ENCODE measurements at regions not wholly inside any gene's neighbourhood (a gene's known extent, or its start where the extent isn't known, plus 50 kb on each side); places are given as distances from the start of the nearest gene placed in this dataset.
"Not testable (repeated sequence)": the region's sequence is repeated elsewhere in the genome, so short reads cannot be mapped to it uniquely, and the experiment has no call there.

DNA sequence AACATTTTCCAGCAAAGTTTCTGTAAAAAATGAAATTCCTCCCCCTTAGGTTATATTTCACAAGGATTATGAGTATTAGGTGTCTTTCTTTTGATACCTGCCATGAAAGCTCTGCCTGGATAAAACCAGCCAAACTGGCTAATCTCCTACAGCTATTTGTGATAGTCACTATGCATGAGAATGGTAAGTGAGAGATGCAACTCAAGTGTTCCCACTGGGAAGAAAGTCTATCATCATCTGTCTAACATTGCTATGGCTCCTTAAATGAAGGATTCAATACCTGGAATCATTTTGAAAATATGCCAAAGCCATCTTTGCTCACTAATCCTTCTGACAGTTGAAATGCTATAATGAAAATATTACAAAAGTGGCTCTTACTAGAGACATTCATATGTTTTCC, 339.9 kb upstream of the LRRTM4 start:
- Mint-ChIP-seq H3K9me3 (ENCODE audit: unreplicated experiment) (no peaks in the 10 kb centered on the region), H3K27me3 (ENCODE audit: unreplicated experiment) (no peaks in the 10 kb centered on the region), H3K4me1 (ENCODE audit: unreplicated experiment) (no peaks in the 10 kb centered on the region), H3K27ac (ENCODE audit: unreplicated experiment) (no peak overlapping the region), H3K36me3 (ENCODE audit: low read depth, unreplicated experiment) (no peaks in the 10 kb centered on the region), H3K4me3 (ENCODE audit: unreplicated experiment) (no peak overlapping the region)
- TF ChIP-seq, protein P1, sequence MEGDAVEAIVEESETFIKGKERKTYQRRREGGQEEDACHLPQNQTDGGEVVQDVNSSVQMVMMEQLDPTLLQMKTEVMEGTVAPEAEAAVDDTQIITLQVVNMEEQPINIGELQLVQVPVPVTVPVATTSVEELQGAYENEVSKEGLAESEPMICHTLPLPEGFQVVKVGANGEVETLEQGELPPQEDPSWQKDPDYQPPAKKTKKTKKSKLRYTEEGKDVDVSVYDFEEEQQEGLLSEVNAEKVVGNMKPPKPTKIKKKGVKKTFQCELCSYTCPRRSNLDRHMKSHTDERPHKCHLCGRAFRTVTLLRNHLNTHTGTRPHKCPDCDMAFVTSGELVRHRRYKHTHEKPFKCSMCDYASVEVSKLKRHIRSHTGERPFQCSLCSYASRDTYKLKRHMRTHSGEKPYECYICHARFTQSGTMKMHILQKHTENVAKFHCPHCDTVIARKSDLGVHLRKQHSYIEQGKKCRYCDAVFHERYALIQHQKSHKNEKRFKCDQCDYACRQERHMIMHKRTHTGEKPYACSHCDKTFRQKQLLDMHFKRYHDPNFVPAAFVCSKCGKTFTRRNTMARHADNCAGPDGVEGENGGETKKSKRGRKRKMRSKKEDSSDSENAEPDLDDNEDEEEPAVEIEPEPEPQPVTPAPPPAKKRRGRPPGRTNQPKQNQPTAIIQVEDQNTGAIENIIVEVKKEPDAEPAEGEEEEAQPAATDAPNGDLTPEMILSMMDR (IDR thresholded peaks at IDR 0.05; ENCODE audit: unreplicated experiment): no peak
- DNase-seq (ENCODE audit: low spot score): no peak

DNA sequence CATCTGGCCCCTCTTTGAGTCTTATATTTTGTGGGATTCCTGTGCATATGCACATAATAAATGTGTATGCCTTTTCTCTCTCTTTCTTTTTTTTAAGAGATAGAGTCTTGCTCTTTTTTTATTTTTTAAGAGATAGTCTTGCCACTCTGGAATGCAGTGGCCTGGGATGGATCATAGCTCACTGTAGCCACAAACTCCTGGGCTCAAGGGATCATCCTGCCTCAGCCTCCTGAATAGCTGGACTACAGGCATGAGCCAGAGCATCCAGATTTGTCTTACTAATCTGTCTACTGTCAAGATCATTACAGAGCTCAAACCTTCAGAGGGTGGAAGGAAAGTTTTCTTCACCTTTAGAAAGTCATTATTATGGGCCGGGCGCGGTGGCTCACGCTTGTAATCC, 342.2 kb upstream of the LRRTM4 start:
- Mint-ChIP-seq H3K36me3 (ENCODE audit: low read depth, unreplicated experiment) (no peaks in the 10 kb centered on the region), H3K4me3 (ENCODE audit: unreplicated experiment) (no peak overlapping the region), H3K27ac (ENCODE audit: unreplicated experiment) (no peak overlapping the region), H3K27me3 (ENCODE audit: unreplicated experiment) (no peaks in the 10 kb centered on the region), H3K4me1 (ENCODE audit: unreplicated experiment) (no peaks in the 10 kb centered on the region), H3K9me3 (ENCODE audit: unreplicated experiment) (no peaks in the 10 kb centered on the region)
- DNase-seq (ENCODE audit: low spot score): no peak
- TF ChIP-seq, protein P1 (IDR thresholded peaks at IDR 0.05; ENCODE audit: unreplicated experiment): no peak

DNA sequence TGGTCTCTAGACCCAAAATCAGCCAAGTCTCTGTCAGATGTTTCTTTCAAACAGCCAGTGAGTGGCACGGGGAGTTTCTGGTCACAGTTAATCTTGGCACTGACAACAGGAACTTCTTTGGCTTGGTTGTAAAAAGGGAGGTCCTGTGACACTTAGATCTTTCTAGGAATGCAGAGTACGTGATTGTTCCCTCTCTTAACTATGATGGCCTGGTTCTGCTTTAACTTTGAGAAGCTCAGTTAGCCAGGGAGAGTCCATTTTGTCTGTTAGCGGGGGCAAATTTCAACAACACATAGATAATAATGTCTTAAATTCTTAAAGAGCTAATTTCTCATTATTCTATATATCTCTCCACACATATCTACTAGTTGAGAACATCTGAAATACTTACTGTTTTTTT, 344.5 kb upstream of the LRRTM4 start:
- DNase-seq (ENCODE audit: low spot score): no peak
- no peak overlapping the region for H3K4me3 Mint-ChIP-seq (ENCODE audit: unreplicated experiment)
- no peaks in the 10 kb centered on the region for H3K9me3 Mint-ChIP-seq (ENCODE audit: unreplicated experiment)
- no peaks in the 10 kb centered on the region for H3K27me3 Mint-ChIP-seq (ENCODE audit: unreplicated experiment)
- no peak overlapping the region for H3K27ac Mint-ChIP-seq (ENCODE audit: unreplicated experiment)
- no peaks in the 10 kb centered on the region for H3K4me1 Mint-ChIP-seq (ENCODE audit: unreplicated experiment)
- no peaks in the 10 kb centered on the region for H3K36me3 Mint-ChIP-seq (ENCODE audit: low read depth, unreplicated experiment)
- TF ChIP-seq, protein P1 (IDR thresholded peaks at IDR 0.05; ENCODE audit: unreplicated experiment): no peak

DNA sequence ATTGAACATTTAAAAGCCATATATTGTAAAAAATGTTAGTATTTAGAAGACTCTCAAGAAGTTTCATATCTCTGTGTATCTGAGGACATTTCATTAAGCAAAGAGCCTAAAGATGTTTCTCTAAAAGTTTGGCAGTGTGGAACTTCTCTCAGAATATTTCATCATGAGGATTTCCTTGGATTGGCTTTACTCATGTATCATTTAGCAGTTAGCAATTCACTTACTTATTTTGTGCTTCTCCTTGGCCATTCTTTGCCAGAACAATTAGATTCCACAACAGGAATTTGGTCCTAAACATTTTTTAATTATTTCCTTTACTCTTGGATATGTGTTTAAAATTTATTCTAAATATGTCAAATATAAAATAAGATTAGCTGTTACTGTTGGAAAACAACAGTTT, 345.0 kb upstream of the LRRTM4 start:
- H3K27ac Mint-ChIP-seq (ENCODE audit: unreplicated experiment): no peak overlapping the region
- H3K36me3 Mint-ChIP-seq (ENCODE audit: low read depth, unreplicated experiment): no peaks in the 10 kb centered on the region
- H3K4me1 Mint-ChIP-seq (ENCODE audit: unreplicated experiment): no peaks in the 10 kb centered on the region
- TF ChIP-seq, protein P1 (IDR thresholded peaks at IDR 0.05; ENCODE audit: unreplicated experiment): no peak
- no peak for DNase-seq (ENCODE audit: low spot score)
- no peaks in the 10 kb centered on the region for H3K9me3 Mint-ChIP-seq (ENCODE audit: unreplicated experiment)
- no peaks in the 10 kb centered on the region for H3K27me3 Mint-ChIP-seq (ENCODE audit: unreplicated experiment)
- H3K4me3 Mint-ChIP-seq (ENCODE audit: unreplicated experiment): no peak overlapping the region

DNA sequence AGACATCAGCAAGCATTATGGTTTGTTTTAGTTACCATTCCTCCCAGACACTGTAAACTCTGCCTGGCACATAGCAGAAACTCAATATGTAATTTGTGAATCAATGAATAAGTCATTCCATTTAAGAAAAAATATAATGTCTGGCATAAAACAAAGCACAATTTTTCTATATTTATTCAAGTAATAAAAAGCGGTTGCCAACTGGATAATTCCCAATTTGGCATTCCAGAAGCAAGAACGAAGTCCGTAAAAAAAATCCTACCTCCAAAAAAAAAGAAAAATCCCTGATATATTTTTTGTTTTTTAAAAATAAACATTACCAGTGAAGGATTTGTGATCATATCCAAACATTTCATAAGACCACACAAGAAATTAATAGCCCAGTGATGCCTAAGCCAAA, 351.3 kb upstream of the LRRTM4 start:
- Mint-ChIP-seq H3K9me3 (ENCODE audit: unreplicated experiment) (no peaks in the 10 kb centered on the region), H3K27ac (ENCODE audit: unreplicated experiment) (no peak overlapping the region), H3K36me3 (ENCODE audit: low read depth, unreplicated experiment) (no peaks in the 10 kb centered on the region), H3K27me3 (ENCODE audit: unreplicated experiment) (no peaks in the 10 kb centered on the region), H3K4me1 (ENCODE audit: unreplicated experiment) (no peaks in the 10 kb centered on the region), H3K4me3 (ENCODE audit: unreplicated experiment) (no peak overlapping the region)
- DNase-seq (ENCODE audit: low spot score): no peak
- TF ChIP-seq, protein P1 (IDR thresholded peaks at IDR 0.05; ENCODE audit: unreplicated experiment): no peak

DNA sequence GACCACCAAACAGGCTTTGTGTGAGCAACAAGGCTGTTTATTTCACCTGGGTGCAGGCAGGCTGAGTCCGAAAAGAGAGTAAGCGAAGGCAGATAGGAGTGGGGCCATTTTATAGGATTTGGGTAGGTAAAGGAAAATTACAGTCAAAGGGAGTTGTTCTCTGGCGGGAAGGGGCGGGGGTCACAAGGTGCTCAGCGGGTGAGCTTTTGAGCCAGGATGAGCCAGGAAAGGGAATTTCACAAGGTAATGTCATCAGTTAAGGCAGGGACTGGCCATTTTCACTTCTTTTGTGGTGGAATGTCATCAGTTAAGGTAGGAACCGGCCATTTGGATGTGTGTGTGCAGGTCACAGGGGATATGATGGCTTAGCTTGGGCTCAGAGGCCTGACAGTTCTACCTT, 378.0 kb upstream of the LRRTM4 start:
- DNase-seq (ENCODE audit: low spot score); H3K4me1 Mint-ChIP-seq (ENCODE audit: unreplicated experiment); H3K27me3 Mint-ChIP-seq (ENCODE audit: unreplicated experiment); H3K9me3 Mint-ChIP-seq (ENCODE audit: unreplicated experiment); H3K4me3 Mint-ChIP-seq (ENCODE audit: unreplicated experiment); H3K27ac Mint-ChIP-seq (ENCODE audit: unreplicated experiment); H3K36me3 Mint-ChIP-seq (ENCODE audit: low read depth, unreplicated experiment): not testable (repeated sequence)

Measured in endothelial cell (in vitro differentiated cells).